Retinal pigment epithelial cell (primary cell): ENCODE measurements at regions not wholly inside any gene's neighbourhood (a gene's known extent, or its start where the extent isn't known, plus 50 kb on each side); places are given as distances from the start of the nearest gene placed in this dataset.

Source experiments
- DNase-seq: peaks from one replicate; pipeline ENCODE4 v3.0.0-alpha.2; 2010; ENCODE audit warnings: low read depth
- H3K4me3 ChIP-seq: 2 replicates; pipeline ENCODE4 v1.5.1; 2011; ENCODE audit warnings: mild to moderate bottlenecking, low read length, control low read depth, moderate library complexity
- CTCF ChIP-seq: conservative IDR thresholded peaks from 2 replicates; pipeline ENCODE4 v1.5.1; 2011; ENCODE audit warnings: low read depth, low read length, control low read depth, inconsistent platforms

GRCh38 chr19:28864577-28865042 lies 348.3 kb downstream of the UQCRFS1 start:
- no peak for TF ChIP-seq CTCF
- DNase-seq = no peak
- H3K4me3 ChIP-seq = no peak overlapping the region

- no peak for DNase-seq
- H3K4me3 ChIP-seq = no peak overlapping the region
- TF ChIP-seq CTCF = no peak
Observed at GRCh38 chr19:28864024-28864503, 348.9 kb downstream of the UQCRFS1 start.

GRCh38 chr19:28862238-28862637 lies 350.7 kb downstream of the UQCRFS1 start:
- H3K4me3 ChIP-seq = no peak overlapping the region
- TF ChIP-seq CTCF = no peak
- DNase-seq = no peak

GRCh38 chr19:28859811-28860210 lies 353.1 kb downstream of the UQCRFS1 start:
- TF ChIP-seq CTCF = no peak
- no peak overlapping the region for H3K4me3 ChIP-seq
- no peak for DNase-seq

- no peak for DNase-seq
- no peak for TF ChIP-seq CTCF
- no peak overlapping the region for H3K4me3 ChIP-seq
Observed at GRCh38 chr19:28858933-28859332, 354.0 kb downstream of the UQCRFS1 start.

- H3K4me3 ChIP-seq = no peak overlapping the region
- no peak for TF ChIP-seq CTCF
- DNase-seq = no peak
Observed at GRCh38 chr19:28857967-28858366, 355.0 kb downstream of the UQCRFS1 start.

- DNase-seq = no peak
- TF ChIP-seq CTCF = no peak
- H3K4me3 ChIP-seq = no peak overlapping the region
Observed at GRCh38 chr19:28855216-28855615, 357.7 kb downstream of the UQCRFS1 start.
